ENCODE measurements at regions not wholly inside any gene's neighbourhood (a gene's known extent, or its start where the extent isn't known, plus 50 kb on each side); places are given as distances from the start of the nearest gene placed in this dataset.
"Not testable (repeated sequence)": the region's sequence is repeated elsewhere in the genome, so short reads cannot be mapped to it uniquely, and the experiment has no call there.

GRCh38 chr4:101695176-101695575, 95.4 kb upstream of the BANK1 start:
- no peak overlapping the region for H3K27ac Mint-ChIP-seq
- no peaks in the 10 kb centered on the region for H3K36me3 Mint-ChIP-seq (ENCODE audit: low read depth)
- no peaks in the 10 kb centered on the region for H3K9me3 Mint-ChIP-seq
- H3K4me1 Mint-ChIP-seq = peaks cover 16% of the 10 kb centered on the region
- no peak overlapping the region for H3K4me3 Mint-ChIP-seq
- peaks cover 8% of the 10 kb centered on the region for H3K27me3 Mint-ChIP-seq
- DNase-seq (no peak), ATAC-seq (no peak)

- not testable (repeated sequence) for H3K9me3 Mint-ChIP-seq; H3K36me3 Mint-ChIP-seq (ENCODE audit: low read depth); ATAC-seq; H3K4me3 Mint-ChIP-seq; H3K27ac Mint-ChIP-seq; DNase-seq; H3K27me3 Mint-ChIP-seq
- H3K4me1 Mint-ChIP-seq = peaks cover 19% of the 10 kb centered on the region
These were observed 96.1 kb upstream of the BANK1 start for GRCh38 chr4:101694403-101694802.

GRCh38 chr4:101693842-101694398, 96.6 kb upstream of the BANK1 start:
- H3K4me1 Mint-ChIP-seq = peaks cover 19% of the 10 kb centered on the region
- DNase-seq = no peak
- peaks cover 6% of the 10 kb centered on the region for H3K27me3 Mint-ChIP-seq
- no peaks in the 10 kb centered on the region for H3K9me3 Mint-ChIP-seq
- H3K36me3 Mint-ChIP-seq (ENCODE audit: low read depth) = no peaks in the 10 kb centered on the region
- H3K4me3 Mint-ChIP-seq = no peak overlapping the region
- no peak for ATAC-seq
- H3K27ac Mint-ChIP-seq = no peak overlapping the region

GRCh38 chr4:101689220-101689619, 101.3 kb upstream of the BANK1 start:
- H3K27me3 Mint-ChIP-seq = peaks cover 10% of the 10 kb centered on the region
- H3K36me3 Mint-ChIP-seq (ENCODE audit: low read depth) = no peaks in the 10 kb centered on the region
- H3K4me3 Mint-ChIP-seq = no peak overlapping the region
- no peaks in the 10 kb centered on the region for H3K9me3 Mint-ChIP-seq
- peaks cover 13% of the 10 kb centered on the region for H3K4me1 Mint-ChIP-seq
- DNase-seq = no peak
- ATAC-seq = no peak
- no peak overlapping the region for H3K27ac Mint-ChIP-seq

GRCh38 chr4:101685126-101685525, 105.4 kb upstream of the BANK1 start:
- H3K9me3 Mint-ChIP-seq = no peaks in the 10 kb centered on the region
- DNase-seq (no peak), ATAC-seq (no peak)
- peaks cover 6% of the 10 kb centered on the region for H3K27me3 Mint-ChIP-seq
- H3K27ac Mint-ChIP-seq = no peak overlapping the region
- H3K4me3 Mint-ChIP-seq = no peak overlapping the region
- H3K4me1 Mint-ChIP-seq = peaks cover 7% of the 10 kb centered on the region
- H3K36me3 Mint-ChIP-seq (ENCODE audit: low read depth) = no peaks in the 10 kb centered on the region

GRCh38 chr4:101682946-101683345, 107.6 kb upstream of the BANK1 start:
- no peaks in the 10 kb centered on the region for H3K9me3 Mint-ChIP-seq
- no peaks in the 10 kb centered on the region for H3K4me1 Mint-ChIP-seq
- peaks cover 5% of the 10 kb centered on the region for H3K27me3 Mint-ChIP-seq
- ATAC-seq (no peak), DNase-seq (no peak)
- H3K36me3 Mint-ChIP-seq (ENCODE audit: low read depth) = no peaks in the 10 kb centered on the region
- no peak overlapping the region for H3K27ac Mint-ChIP-seq
- H3K4me3 Mint-ChIP-seq = no peak overlapping the region

- DNase-seq (no peak), ATAC-seq (no peak)
- H3K9me3 Mint-ChIP-seq = peaks cover 3% of the 10 kb centered on the region
- H3K4me1 Mint-ChIP-seq = no peaks in the 10 kb centered on the region
- no peaks in the 10 kb centered on the region for H3K36me3 Mint-ChIP-seq (ENCODE audit: low read depth)
- H3K4me3 Mint-ChIP-seq = no peak overlapping the region
- H3K27me3 Mint-ChIP-seq = no peaks in the 10 kb centered on the region
- no peak overlapping the region for H3K27ac Mint-ChIP-seq
These were observed 112.3 kb upstream of the BANK1 start for GRCh38 chr4:101678180-101678579.

GRCh38 chr4:101670897-101671296, 119.6 kb upstream of the BANK1 start:
- Mint-ChIP-seq H3K27me3 (no peaks in the 10 kb centered on the region), H3K36me3 (ENCODE audit: low read depth) (no peaks in the 10 kb centered on the region), H3K9me3 (no peaks in the 10 kb centered on the region), H3K4me1 (no peaks in the 10 kb centered on the region), H3K27ac (no peak overlapping the region), H3K4me3 (no peak overlapping the region)
- ATAC-seq = no peak
- DNase-seq = no peak

- Mint-ChIP-seq H3K4me3 (no peak overlapping the region), H3K27ac (no peak overlapping the region), H3K4me1 (no peaks in the 10 kb centered on the region), H3K27me3 (no peaks in the 10 kb centered on the region), H3K36me3 (ENCODE audit: low read depth) (no peaks in the 10 kb centered on the region), H3K9me3 (no peaks in the 10 kb centered on the region)
- DNase-seq (no peak), ATAC-seq (no peak)
These were observed 120.2 kb upstream of the BANK1 start for GRCh38 chr4:101670370-101670769.

GRCh38 chr4:101669832-101670188, 120.7 kb upstream of the BANK1 start:
- H3K9me3 Mint-ChIP-seq = no peaks in the 10 kb centered on the region
- H3K27me3 Mint-ChIP-seq = no peaks in the 10 kb centered on the region
- no peaks in the 10 kb centered on the region for H3K4me1 Mint-ChIP-seq
- H3K36me3 Mint-ChIP-seq (ENCODE audit: low read depth) = no peaks in the 10 kb centered on the region
- no peak overlapping the region for H3K4me3 Mint-ChIP-seq
- no peak for ATAC-seq
- DNase-seq = no peak
- no peak overlapping the region for H3K27ac Mint-ChIP-seq

- Mint-ChIP-seq H3K27ac (no peak overlapping the region), H3K4me3 (no peak overlapping the region), H3K27me3 (no peaks in the 10 kb centered on the region), H3K4me1 (no peaks in the 10 kb centered on the region), H3K36me3 (ENCODE audit: low read depth) (no peaks in the 10 kb centered on the region), H3K9me3 (no peaks in the 10 kb centered on the region)
- ATAC-seq (no peak), DNase-seq (no peak)
These were observed 121.2 kb upstream of the BANK1 start for GRCh38 chr4:101669138-101669831.

- Mint-ChIP-seq H3K4me3 (no peak overlapping the region), H3K36me3 (ENCODE audit: low read depth) (no peaks in the 10 kb centered on the region), H3K4me1 (no peaks in the 10 kb centered on the region), H3K27me3 (no peaks in the 10 kb centered on the region), H3K27ac (no peak overlapping the region), H3K9me3 (no peaks in the 10 kb centered on the region)
- DNase-seq = no peak
- no peak for ATAC-seq
These were observed 123.2 kb upstream of the BANK1 start for GRCh38 chr4:101667348-101667747.

GRCh38 chr4:101660607-101661006, 129.9 kb upstream of the BANK1 start:
- ATAC-seq = no peak
- no peak overlapping the region for H3K27ac Mint-ChIP-seq

GRCh38 chr4:101655857-101656256, 134.7 kb upstream of the BANK1 start:
- Mint-ChIP-seq H3K9me3 (no peaks in the 10 kb centered on the region), H3K27me3 (peaks cover 6% of the 10 kb centered on the region), H3K36me3 (ENCODE audit: low read depth) (no peaks in the 10 kb centered on the region), H3K27ac (no peak overlapping the region), H3K4me3 (no peak overlapping the region), H3K4me1 (no peaks in the 10 kb centered on the region)
- ATAC-seq = no peak
- no peak for DNase-seq

More at GRCh38 chr4:101660607-101661006, 129.9 kb upstream of the BANK1 start:
- peaks cover 6% of the 10 kb centered on the region for H3K27me3 Mint-ChIP-seq
- H3K36me3 Mint-ChIP-seq (ENCODE audit: low read depth) = no peaks in the 10 kb centered on the region
- H3K4me3 Mint-ChIP-seq = no peak overlapping the region
- no peaks in the 10 kb centered on the region for H3K9me3 Mint-ChIP-seq
- no peaks in the 10 kb centered on the region for H3K4me1 Mint-ChIP-seq
- DNase-seq = no peak

GRCh38 chr4:101655005-101655404, 135.5 kb upstream of the BANK1 start:
- Mint-ChIP-seq H3K4me3 (no peak overlapping the region), H3K27me3 (peaks cover 3% of the 10 kb centered on the region), H3K9me3 (no peaks in the 10 kb centered on the region), H3K4me1 (no peaks in the 10 kb centered on the region), H3K36me3 (ENCODE audit: low read depth) (no peaks in the 10 kb centered on the region), H3K27ac (no peak overlapping the region)
- DNase-seq = no peak
- ATAC-seq = no peak

- Mint-ChIP-seq H3K27ac (no peak overlapping the region), H3K4me3 (no peak overlapping the region), H3K4me1 (no peaks in the 10 kb centered on the region), H3K9me3 (no peaks in the 10 kb centered on the region), H3K27me3 (no peaks in the 10 kb centered on the region), H3K36me3 (ENCODE audit: low read depth) (no peaks in the 10 kb centered on the region)
- DNase-seq = no peak
- ATAC-seq = no peak
These were observed 138.8 kb upstream of the BANK1 start for GRCh38 chr4:101651778-101652177.
